ENCODE measurements at regions not wholly inside any gene's neighbourhood (a gene's known extent, or its start where the extent isn't known, plus 50 kb on each side); places are given as distances from the start of the nearest gene placed in this dataset.
"Not testable (repeated sequence)": the region's sequence is repeated elsewhere in the genome, so short reads cannot be mapped to it uniquely, and the experiment has no call there.

DNA sequence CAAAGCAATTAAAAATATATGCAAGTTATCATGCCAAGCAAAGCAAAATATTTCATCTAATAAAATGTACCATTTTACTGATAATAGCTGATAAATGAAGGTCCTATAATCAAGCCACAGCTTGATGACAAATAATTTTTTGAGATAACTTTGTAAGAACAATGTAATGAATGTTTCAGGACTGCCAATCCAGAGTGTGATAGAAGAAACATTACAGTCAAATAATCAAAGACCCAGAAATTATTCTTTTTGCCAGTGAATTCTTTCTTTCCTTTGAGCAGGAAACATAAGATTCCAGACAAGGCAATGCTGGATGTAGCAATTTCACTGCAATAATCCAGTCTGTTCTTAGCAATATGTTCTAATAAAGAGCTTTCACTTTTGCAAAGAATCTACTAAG, 556.1 kb downstream of the PLOD2 start:
- no peak for DNase-seq (ENCODE audit: low spot score)

- no peak for DNase-seq (ENCODE audit: low spot score)
Measured at GRCh38 chr3:145620002-145620401, 541.0 kb downstream of the PLOD2 start.

DNA sequence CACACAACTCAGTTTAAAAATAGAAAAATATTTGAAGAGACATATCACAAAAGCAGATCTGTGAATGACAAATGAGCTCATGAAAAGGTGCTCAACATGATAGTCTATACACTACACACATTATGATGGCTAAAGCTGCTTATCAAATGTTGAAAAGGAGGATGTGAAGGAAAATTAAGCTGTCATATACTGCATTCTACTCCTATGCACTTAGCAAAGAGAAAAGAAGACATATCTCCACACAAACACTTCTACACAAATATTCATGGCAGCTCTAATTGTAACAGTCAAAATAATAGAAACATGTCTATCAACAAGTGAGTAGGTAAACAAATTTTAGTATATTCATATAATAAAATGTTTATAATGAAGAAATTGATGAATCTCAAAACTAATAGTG, 540.5 kb downstream of the PLOD2 start:
- no peak for DNase-seq (ENCODE audit: low spot score)

DNA sequence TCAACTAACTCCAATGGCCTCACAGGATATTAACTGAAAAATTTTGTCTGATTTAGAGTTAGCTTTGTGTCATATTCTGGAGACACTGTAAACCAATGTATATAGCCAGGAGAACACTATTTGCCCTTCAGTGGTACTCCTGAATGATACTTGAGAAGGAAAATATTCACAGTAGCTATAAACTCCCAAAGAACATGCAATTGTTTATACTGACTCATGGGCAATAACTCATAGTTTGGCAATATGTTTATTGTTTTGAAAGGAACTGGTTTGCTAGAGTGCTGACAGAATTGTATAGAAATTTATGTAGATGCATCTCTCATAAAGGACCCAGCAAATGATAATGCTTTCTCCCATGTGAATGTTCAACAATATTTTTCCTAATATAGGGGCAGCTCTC, 537.6 kb downstream of the PLOD2 start:
- DNase-seq (ENCODE audit: low spot score): no peak

DNA sequence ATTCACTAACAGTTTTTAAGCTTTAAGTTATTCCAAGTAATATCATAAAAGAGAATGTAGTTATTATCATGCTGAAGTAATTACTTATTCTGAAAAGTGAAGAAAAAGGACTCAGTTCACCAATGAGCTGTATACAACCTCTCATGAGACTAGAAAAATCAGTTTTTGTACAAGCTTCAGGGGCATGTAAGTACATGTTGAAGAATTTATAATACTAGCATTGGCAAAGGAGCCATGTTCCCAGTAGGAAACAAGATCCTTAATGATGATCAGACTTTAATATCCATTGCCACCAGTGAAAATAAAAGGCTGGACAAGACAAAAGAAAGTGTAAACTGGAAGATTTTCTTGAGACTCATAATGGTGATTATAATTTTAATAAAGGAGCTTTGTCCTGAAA, 532.8 kb downstream of the PLOD2 start:
- no peak for DNase-seq (ENCODE audit: low spot score)

GRCh38 chr3:145637105-145637504, 523.9 kb downstream of the PLOD2 start:
- no peak for DNase-seq (ENCODE audit: low spot score)

DNA sequence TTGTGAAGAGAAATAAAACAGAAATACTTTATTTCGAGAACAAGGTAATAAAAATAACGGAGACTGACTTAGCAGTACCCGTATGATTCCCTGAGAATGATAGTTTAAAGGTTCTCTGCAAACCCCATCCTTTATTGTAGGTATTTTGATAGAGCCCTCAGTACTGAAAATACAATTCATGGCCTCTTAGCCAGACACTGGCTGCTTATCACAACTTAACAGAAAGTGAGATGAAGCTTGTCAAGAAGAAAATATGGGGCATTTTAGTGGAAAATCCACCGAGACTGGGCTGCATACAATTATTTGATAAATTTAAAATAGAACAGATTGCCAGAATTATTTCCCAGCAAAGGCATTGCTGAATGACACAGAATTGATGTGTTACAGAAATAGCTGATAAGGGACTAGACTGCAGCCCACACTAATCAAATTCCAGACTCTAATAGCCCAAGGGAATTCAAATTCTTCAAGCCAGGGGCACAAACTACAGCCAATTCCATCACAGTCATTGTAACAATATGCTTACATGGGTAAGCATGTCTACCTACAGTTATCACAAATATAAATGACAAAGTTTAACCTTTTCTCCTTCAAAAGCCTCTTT, 521.9 kb downstream of the PLOD2 start:
- DNase-seq (ENCODE audit: low spot score): no peak

- DNase-seq (ENCODE audit: low spot score): no peak
Measured at GRCh38 chr3:145639875-145640274, 521.1 kb downstream of the PLOD2 start.

DNA sequence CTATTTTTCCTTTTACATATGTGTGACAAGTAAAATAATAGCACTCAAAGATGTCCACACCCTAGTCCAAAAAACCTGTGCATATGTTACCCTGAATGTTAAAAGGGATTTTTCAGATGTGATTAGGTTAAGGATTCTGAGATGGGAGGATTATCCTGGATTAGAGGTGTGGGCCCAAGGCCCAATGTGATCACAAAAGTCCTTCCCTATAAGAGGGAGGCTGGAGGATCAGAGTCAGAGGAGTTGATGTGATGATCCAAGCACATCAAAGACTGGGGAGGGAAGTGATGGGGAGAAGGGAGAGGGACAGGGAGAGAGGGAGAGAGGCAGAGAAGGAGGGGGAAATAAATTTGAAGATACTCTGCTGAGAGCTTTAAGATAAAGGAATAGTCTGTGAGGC, 512.6 kb downstream of the PLOD2 start:
- no peak for DNase-seq (ENCODE audit: low spot score)

GRCh38 chr3:145649368-145649887, 511.6 kb downstream of the PLOD2 start:
- DNase-seq (ENCODE audit: low spot score): no peak

GRCh38 chr3:145650170-145650569, 510.8 kb downstream of the PLOD2 start:
- DNase-seq (ENCODE audit: low spot score): no peak

GRCh38 chr3:145671121-145671520, 489.9 kb downstream of the PLOD2 start:
- DNase-seq (ENCODE audit: low spot score): no peak

DNA sequence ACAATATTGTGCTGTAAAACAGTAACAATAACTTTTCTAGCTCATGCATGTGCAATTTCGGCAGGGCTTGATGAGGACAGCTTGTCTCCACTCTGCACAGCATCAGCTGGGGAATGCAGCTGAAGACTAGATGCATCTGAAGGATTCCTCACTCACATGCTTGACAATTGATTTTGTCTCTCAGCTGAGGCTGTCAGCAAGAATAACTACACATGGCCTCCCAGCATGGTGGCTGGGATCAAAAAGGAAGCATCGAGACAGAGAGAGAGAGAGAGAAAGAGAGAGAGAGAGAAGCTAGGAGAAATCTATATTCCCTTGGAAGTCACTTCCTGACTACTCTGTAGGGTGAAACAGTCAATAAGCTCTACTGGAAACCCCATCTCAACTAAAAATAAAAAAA, 487.1 kb downstream of the PLOD2 start:
- no peak for DNase-seq (ENCODE audit: low spot score)

- DNase-seq (ENCODE audit: low spot score): no peak
Measured at GRCh38 chr3:145678401-145678800, 482.6 kb downstream of the PLOD2 start.

DNA sequence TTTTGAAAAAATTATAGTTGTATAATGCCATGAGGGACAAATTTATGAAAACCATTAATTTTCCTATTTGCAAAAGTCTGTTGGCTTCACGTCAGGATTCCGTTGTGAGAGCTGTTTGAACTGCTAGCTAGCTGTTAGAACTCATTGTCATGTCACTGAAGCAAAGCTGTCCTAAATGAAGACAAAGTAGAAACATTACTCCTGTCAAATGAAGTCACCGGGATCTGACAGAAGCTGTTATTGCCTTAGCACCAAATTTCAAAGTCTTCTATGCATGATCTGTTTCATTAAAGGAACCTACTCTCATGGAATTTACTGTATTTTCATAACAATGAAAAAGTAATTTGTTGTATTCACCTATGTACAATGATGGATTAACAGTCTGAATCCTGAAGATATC, 479.8 kb downstream of the PLOD2 start:
- DNase-seq (ENCODE audit: low spot score): no peak

DNA sequence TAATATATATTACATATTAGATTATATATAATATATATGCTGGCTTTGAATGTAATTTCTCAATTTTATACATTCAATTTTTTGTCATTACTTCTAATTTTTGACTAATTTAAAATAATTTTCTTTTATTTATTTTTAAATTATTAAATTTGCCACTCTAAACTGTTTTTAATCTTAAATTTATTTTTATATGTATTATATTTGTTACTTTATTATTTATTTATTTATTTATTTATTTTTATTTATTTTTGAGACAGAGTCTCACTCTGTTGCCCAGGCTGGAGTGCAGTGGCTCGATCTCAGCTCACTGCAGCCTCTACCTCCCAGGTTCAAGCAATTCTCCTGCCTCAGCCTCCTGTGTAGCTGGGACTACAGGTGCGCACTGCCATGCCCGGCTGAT, 473.0 kb downstream of the PLOD2 start:
- DNase-seq (ENCODE audit: low spot score): not testable (repeated sequence)

- no peak for DNase-seq (ENCODE audit: low spot score)
Measured at GRCh38 chr3:145692751-145693150, 468.2 kb downstream of the PLOD2 start.

GRCh38 chr3:145696011-145696410, 465.0 kb downstream of the PLOD2 start:
- no peak for DNase-seq (ENCODE audit: low spot score)

- DNase-seq (ENCODE audit: low spot score): no peak
Measured at GRCh38 chr3:145698250-145698649, 462.7 kb downstream of the PLOD2 start.

GRCh38 chr3:145698749-145699148, 462.2 kb downstream of the PLOD2 start:
- no peak for DNase-seq (ENCODE audit: low spot score)

DNA sequence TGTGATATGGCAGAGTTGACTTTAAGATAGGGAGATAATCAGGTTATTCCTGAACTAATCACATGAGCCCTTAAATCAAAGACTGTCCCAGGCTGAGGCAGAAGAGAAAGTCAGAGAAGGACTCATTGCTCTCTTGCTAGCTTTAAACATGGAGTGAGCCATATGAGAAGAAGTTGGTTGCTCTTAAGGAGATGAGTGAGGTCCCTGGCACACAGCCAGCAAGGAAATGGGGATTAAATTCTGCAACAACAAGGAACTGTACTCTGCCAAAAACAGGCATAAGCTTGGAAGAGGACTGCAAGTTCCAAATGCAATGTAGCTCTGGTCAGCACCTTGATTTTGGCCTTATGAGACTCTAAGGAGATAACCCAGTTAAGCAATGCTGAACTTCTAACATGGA, 457.0 kb downstream of the PLOD2 start:
- no peak for DNase-seq (ENCODE audit: low spot score)

DNA sequence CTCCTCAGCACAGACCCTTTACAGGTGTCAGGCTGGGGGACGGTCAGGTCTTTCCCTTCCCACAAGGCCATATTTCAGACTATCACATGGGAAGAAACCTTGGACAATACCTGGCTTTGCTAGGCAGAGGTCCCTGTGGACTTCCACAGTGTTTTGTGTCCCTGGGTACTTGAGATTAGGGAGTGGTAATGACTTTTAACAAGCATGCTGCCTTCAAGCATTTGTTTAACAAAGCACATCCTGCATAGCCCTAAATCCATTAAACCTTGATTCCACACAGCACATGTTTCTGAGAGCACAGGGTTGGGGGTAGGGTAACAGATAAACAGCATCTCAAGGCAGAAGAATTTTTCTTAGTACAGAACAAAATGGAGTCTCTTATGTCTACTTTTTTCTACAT, 451.2 kb downstream of the PLOD2 start:
- DNase-seq (ENCODE audit: low spot score): not testable (repeated sequence)

DNA sequence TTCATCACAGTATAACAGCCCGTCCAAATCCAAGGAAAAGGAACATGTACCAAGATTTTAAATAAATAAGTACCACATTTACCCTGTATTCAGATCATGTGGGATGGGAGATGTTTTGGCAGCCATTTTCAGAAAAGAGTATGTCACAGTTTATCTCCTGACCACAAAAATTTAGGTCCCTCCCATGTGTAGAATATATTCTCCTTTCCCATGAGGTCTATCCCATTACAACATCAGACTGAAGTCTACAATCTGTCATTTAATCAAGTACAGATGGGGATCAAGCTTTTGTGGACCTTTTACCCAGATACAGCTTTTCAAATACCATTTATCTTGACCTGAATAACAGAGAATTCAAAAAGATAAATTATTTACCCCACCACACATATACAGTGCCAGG, 444.5 kb downstream of the PLOD2 start:
- DNase-seq (ENCODE audit: low spot score): no peak

DNA sequence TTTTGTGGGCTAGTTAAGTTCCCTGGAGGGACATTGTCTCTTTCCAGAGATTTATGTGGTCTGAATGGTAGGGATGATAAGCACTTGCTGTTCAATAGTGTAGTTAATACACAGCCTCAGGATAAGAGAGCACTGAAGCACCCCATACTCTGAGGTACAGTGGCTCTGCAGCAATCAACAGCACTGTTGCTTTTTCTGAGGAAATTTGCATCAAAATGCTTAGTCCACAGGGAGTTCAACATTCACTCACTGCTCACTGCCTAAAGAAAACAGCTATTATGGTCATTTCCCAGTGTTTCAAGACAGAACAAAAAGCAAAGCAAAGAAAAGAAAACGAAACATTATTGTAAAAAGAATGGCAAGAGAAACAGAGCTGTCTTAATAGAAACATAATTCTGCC, 441.9 kb downstream of the PLOD2 start:
- no peak for DNase-seq (ENCODE audit: low spot score)

Data from SW480 (cell line).